OCI-LY3 (cell line): ENCODE measurements at regions not wholly inside any gene's neighbourhood (a gene's known extent, or its start where the extent isn't known, plus 50 kb on each side); places are given as distances from the start of the nearest gene placed in this dataset.
"Not testable (repeated sequence)": the region's sequence is repeated elsewhere in the genome, so short reads cannot be mapped to it uniquely, and the experiment has no call there.

ENCODE experiments used
- H2AFZ ChIP-seq: fragments of 200-600, 300-600 bp; shearing (Covaris generic); 2 replicates; pipeline ENCODE4 v1.6.0; 2014; ENCODE audit warnings: antibody characterized with exemption, low read depth, low read length
- H3K27ac ChIP-seq: fragments of 200-600, 300-600 bp; sonication (generic); 2 replicates; pipeline ENCODE4 v1.5.1; 2014; ENCODE audit warnings: mild to moderate bottlenecking, low read length, moderate library complexity, mixed read lengths
- H3K27me3 ChIP-seq: fragments of 200-600, 300-600 bp; sonication (generic); 2 replicates; pipeline ENCODE4 v1.6.1; 2014; ENCODE audit warnings: low read depth, low read length, mixed read lengths
- H3K36me3 ChIP-seq: fragments of 200-600, 300-600 bp; sonication (generic); replicated peaks from 2 replicates; pipeline ENCODE3; 2014; ENCODE audit warnings: low read depth, low read length, mixed read lengths
- H3K4me1 ChIP-seq: fragments of 300-600, 200-600 bp; sonication (generic); 2 replicates; pipeline ENCODE4 v1.6.1; 2014; ENCODE audit warnings: low read length, mixed read lengths
- H3K4me2 ChIP-seq: fragments of 200-600, 300-600 bp; sonication (generic); 2 replicates; pipeline ENCODE4 v1.6.1; 2014; ENCODE audit warnings: low read length, mixed read lengths
- H3K4me3 ChIP-seq: fragments of 300-600, 200-600 bp; sonication (generic); 2 replicates; pipeline ENCODE4 v1.5.1; 2014; ENCODE audit warnings: antibody characterized with exemption, mild to moderate bottlenecking, low read length, moderate library complexity
- H3K79me2 ChIP-seq: fragments of 300-600, 200-600 bp; shearing (Covaris generic); 2 replicates; pipeline ENCODE4 v1.6.1; 2014; ENCODE audit warnings: mild to moderate bottlenecking, low read length, mixed read lengths
- H3K9ac ChIP-seq: fragments of 300-600, 200-600 bp; shearing (Covaris generic); 2 replicates; pipeline ENCODE4 v1.6.0; 2014; ENCODE audit warnings: mild to moderate bottlenecking, low read length, moderate library complexity
- H3K9me3 ChIP-seq: fragments of 200-600, 300-600 bp; shearing (Covaris generic); 2 replicates; pipeline ENCODE4 v1.6.1; 2014; ENCODE audit warnings: low read length, mixed read lengths; ENCODE audit not compliant: insufficient read depth
- H4K20me1 ChIP-seq: fragments of 200-600, 300-600 bp; sonication (generic); 2 replicates; pipeline ENCODE4 v1.6.1; 2016; ENCODE audit warnings: low read length, mixed read lengths; ENCODE audit not compliant: insufficient read depth
- CTCF ChIP-seq: fragments of 200-600, 300-600 bp; sonication (generic); IDR thresholded peaks from 2 replicates; pipeline ENCODE4 v1.5.1; 2014; ENCODE audit warnings: antibody characterized with exemption, low read length, low read depth
- EZH2phosphoT487 ChIP-seq: fragments of 200-600 bp; shearing (Covaris generic); IDR thresholded peaks from 2 replicates; pipeline ENCODE4 v1.6.1; 2018; ENCODE audit warnings: antibody characterized with exemption, mixed run types, low read depth

DNA sequence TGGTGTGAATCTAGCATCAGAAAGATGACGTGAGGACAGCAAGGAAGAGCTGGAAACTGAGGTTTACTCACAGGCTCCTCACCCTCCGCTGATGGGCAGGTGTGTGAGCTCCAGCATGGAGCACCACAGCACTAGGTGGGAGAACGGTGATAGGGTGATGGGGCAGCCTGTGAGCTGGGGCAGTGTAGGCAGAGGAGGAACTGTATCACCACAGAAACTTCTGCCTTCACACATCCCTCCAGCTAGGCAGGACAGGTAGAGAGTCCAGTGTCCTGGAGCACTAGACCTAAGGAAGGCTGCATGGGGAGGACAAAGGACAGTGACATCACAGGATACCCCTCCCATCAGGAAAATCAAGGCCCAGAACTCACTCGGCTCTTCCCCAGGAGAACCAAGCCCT is 241.8 kb upstream of the PRSS58 start:
- H3K79me2 ChIP-seq, result no peaks in the 10 kb centered on the region
- no peaks in the 10 kb centered on the region for H3K9me3 ChIP-seq
- no peaks in the 10 kb centered on the region for H4K20me1 ChIP-seq
- no peak overlapping the region for H2AFZ ChIP-seq
- no peaks in the 10 kb centered on the region for H3K36me3 ChIP-seq
- no peak overlapping the region for H3K4me3 ChIP-seq
- H3K4me1 ChIP-seq, result peaks cover 16% of the 10 kb centered on the region
- TF ChIP-seq CTCF, result no peak
- TF ChIP-seq EZH2phosphoT487, result no peak
- no peak overlapping the region for H3K27ac ChIP-seq
- no peak overlapping the region for H3K4me2 ChIP-seq
- H3K27me3 ChIP-seq, result peaks cover 44% of the 10 kb centered on the region
- H3K9ac ChIP-seq, result no peak overlapping the region

GRCh38 chr7:142498364-142498763 is 240.5 kb upstream of the PRSS58 start:
- Histone ChIP-seq H3K4me1 (peaks cover 16% of the 10 kb centered on the region), H3K27ac (no peak overlapping the region), H4K20me1 (no peaks in the 10 kb centered on the region), H3K4me3 (no peak overlapping the region), H3K36me3 (no peaks in the 10 kb centered on the region), H3K4me2 (no peak overlapping the region), H2AFZ (no peak overlapping the region), H3K27me3 (peaks cover 39% of the 10 kb centered on the region), H3K9me3 (no peaks in the 10 kb centered on the region), H3K79me2 (no peaks in the 10 kb centered on the region), H3K9ac (no peak overlapping the region)
- TF ChIP-seq CTCF (no peak), EZH2phosphoT487 (no peak)

DNA sequence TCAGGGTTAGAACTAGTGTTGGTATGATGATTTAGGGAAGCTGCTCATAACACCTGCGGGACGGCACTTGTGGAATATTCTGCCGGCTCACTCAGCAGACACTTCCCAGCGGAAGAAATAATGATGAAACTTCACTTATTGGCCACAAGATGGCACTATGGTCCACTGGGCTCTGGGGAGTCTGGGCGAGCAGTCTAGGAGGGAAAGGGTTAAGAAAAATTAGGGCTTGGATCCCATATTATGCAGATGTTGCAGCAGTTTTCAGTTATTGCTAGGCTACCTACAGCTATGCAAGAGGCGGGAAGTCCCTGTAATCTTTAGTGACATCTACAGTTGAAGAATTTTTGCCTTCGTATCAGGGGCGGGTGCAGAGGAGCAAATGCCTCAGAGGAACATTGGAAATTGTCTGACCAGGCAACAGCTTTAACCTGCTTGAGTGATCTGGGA is 238.7 kb upstream of the PRSS58 start:
- H3K9me3 ChIP-seq, result no peaks in the 10 kb centered on the region
- H3K36me3 ChIP-seq, result no peaks in the 10 kb centered on the region
- H4K20me1 ChIP-seq, result no peaks in the 10 kb centered on the region
- no peak overlapping the region for H2AFZ ChIP-seq
- no peak overlapping the region for H3K27ac ChIP-seq
- peak overlapping the region; percentile 40 for H3K4me3 ChIP-seq
- peaks cover 40% of the 10 kb centered on the region for H3K27me3 ChIP-seq
- H3K9ac ChIP-seq, result no peak overlapping the region
- TF ChIP-seq EZH2phosphoT487 (no peak), CTCF (peak; percentile 71)
- H3K79me2 ChIP-seq, result no peaks in the 10 kb centered on the region
- peaks cover 16% of the 10 kb centered on the region for H3K4me1 ChIP-seq
- peak overlapping the region; percentile 72 for H3K4me2 ChIP-seq

- not testable (repeated sequence) for H3K9ac ChIP-seq, H3K79me2 ChIP-seq
Observed at GRCh38 chr7:142495879-142496278, 238.0 kb upstream of the PRSS58 start.

GRCh38 chr7:142495301-142495700 is 237.4 kb upstream of the PRSS58 start:
- not testable (repeated sequence) for H3K79me2 ChIP-seq, H3K27ac ChIP-seq, H3K4me3 ChIP-seq, H3K36me3 ChIP-seq, H3K4me2 ChIP-seq, H4K20me1 ChIP-seq, H3K9ac ChIP-seq, H3K9me3 ChIP-seq, H2AFZ ChIP-seq
- H3K4me1 ChIP-seq, result peaks cover 13% of the 10 kb centered on the region
- peaks cover 51% of the 10 kb centered on the region for H3K27me3 ChIP-seq

More at GRCh38 chr7:142495879-142496278, 238.0 kb upstream of the PRSS58 start:
- H3K36me3 ChIP-seq, H3K4me2 ChIP-seq, H3K27ac ChIP-seq, H3K9me3 ChIP-seq, H4K20me1 ChIP-seq, H2AFZ ChIP-seq, H3K4me3 ChIP-seq: not testable (repeated sequence)
- H3K27me3 ChIP-seq, result peaks cover 45% of the 10 kb centered on the region
- H3K4me1 ChIP-seq, result peaks cover 16% of the 10 kb centered on the region
